ENCODE measurements at regions not wholly inside any gene's neighbourhood (a gene's known extent, or its start where the extent isn't known, plus 50 kb on each side); places are given as distances from the start of the nearest gene placed in this dataset.
A peak's percentile ranks its signal among the peaks of the same experiment; 100 is the strongest.

GRCh38 chrX:4263030-4263803 is 549.8 kb upstream of the PRKX start:
- Histone ChIP-seq H3K27ac (ENCODE audit: low read depth in 1 of 2, low read length in 1 of 2) (no peak overlapping the region), H3K9me3 (ENCODE audit: control insufficient read depth in 4 of 4, insufficient read depth in 3 of 4, low read length in 3 of 4) (no peaks in the 10 kb centered on the region), H3K9ac (ENCODE audit: insufficient read depth in 1 of 2, low read length in 2 of 2) (no peak overlapping the region), H3K4me3 (no peak overlapping the region), H3K27me3 (ENCODE audit: control insufficient read depth in 3 of 3, insufficient read depth in 3 of 3, low read length in 2 of 3) (peaks cover 0 to 13% (median 0%) of the 10 kb centered on the region in 3 donors), H3K4me1 (ENCODE audit: control insufficient read depth in 5 of 5, insufficient read depth in 5 of 5, low read length in 5 of 5) (no peaks in the 10 kb centered on the region), H3K36me3 (ENCODE audit: control insufficient read depth in 4 of 4, insufficient read depth in 4 of 4, low read length in 4 of 4) (no peaks in the 10 kb centered on the region)
- TF ChIP-seq CTCF (IDR thresholded peaks at IDR 0.05; ENCODE audit: control extremely low read depth, extremely low read depth), result no peak
- 37 to 40% methylated on average over 8 of the region's 8 CpGs for WGBS, 2 donors
- peak; percentile 53 for ATAC-seq (ENCODE audit: insufficient read depth, low FRiP score)
- DNase-seq, result peak in 2 of 3 donors; percentile 17 to 28

GRCh38 chrX:4253092-4253491 is 539.6 kb upstream of the PRKX start:
- no peak for ATAC-seq (ENCODE audit: insufficient read depth, low FRiP score)
- WGBS, 2 donors, result 0 to 30% methylated on average over 2 of the region's 2 CpGs
- H3K9me3 ChIP-seq (ENCODE audit: control insufficient read depth in 4 of 4, insufficient read depth in 3 of 4, low read length in 3 of 4), result peaks cover 0 to 13% (median 0%) of the 10 kb centered on the region in 4 donors

GRCh38 chrX:4249401-4249800 is 536.0 kb upstream of the PRKX start:
- Histone ChIP-seq H3K9me3 (ENCODE audit: control insufficient read depth in 4 of 4, insufficient read depth in 3 of 4, low read length in 3 of 4) (peaks cover 0 to 3% (median 0%) of the 10 kb centered on the region in 4 donors), H3K4me1 (ENCODE audit: control insufficient read depth in 5 of 5, insufficient read depth in 5 of 5, low read length in 5 of 5) (no peaks in the 10 kb centered on the region), H3K36me3 (ENCODE audit: control insufficient read depth in 4 of 4, insufficient read depth in 4 of 4, low read length in 4 of 4) (no peaks in the 10 kb centered on the region), H3K9ac (ENCODE audit: insufficient read depth in 1 of 2, low read length in 2 of 2) (no peak overlapping the region), H3K4me3 (no peak overlapping the region), H3K27ac (ENCODE audit: low read depth in 1 of 2, low read length in 1 of 2) (no peak overlapping the region), H3K27me3 (ENCODE audit: control insufficient read depth in 3 of 3, insufficient read depth in 3 of 3, low read length in 2 of 3) (peaks cover 3 to 13% (median 7%) of the 10 kb centered on the region in 3 donors)
- no peak for TF ChIP-seq CTCF (IDR thresholded peaks at IDR 0.05; ENCODE audit: control extremely low read depth, extremely low read depth)
- ATAC-seq (ENCODE audit: insufficient read depth, low FRiP score) (no peak), DNase-seq (no peak)
- WGBS, 2 donors, result 58 to 93% methylated on average over 8 of the region's 8 CpGs

More at GRCh38 chrX:4253092-4253491, 539.6 kb upstream of the PRKX start:
- no peak overlapping the region for H3K4me3 ChIP-seq
- no peak overlapping the region for H3K9ac ChIP-seq (ENCODE audit: insufficient read depth in 1 of 2, low read length in 2 of 2)
- H3K4me1 ChIP-seq (ENCODE audit: control insufficient read depth in 5 of 5, insufficient read depth in 5 of 5, low read length in 5 of 5), result no peaks in the 10 kb centered on the region
- no peak overlapping the region for H3K27ac ChIP-seq (ENCODE audit: low read depth in 1 of 2, low read length in 1 of 2)
- peaks cover 1 to 13% (median 7%) of the 10 kb centered on the region in 3 donors for H3K27me3 ChIP-seq (ENCODE audit: control insufficient read depth in 3 of 3, insufficient read depth in 3 of 3, low read length in 2 of 3)
- TF ChIP-seq CTCF (IDR thresholded peaks at IDR 0.05; ENCODE audit: control extremely low read depth, extremely low read depth), result no peak
- H3K36me3 ChIP-seq (ENCODE audit: control insufficient read depth in 4 of 4, insufficient read depth in 4 of 4, low read length in 4 of 4), result no peaks in the 10 kb centered on the region
- no peak for DNase-seq

Measured in lung (tissue), 11 donors.